ENCODE measurements at regions not wholly inside any gene's neighbourhood (a gene's known extent, or its start where the extent isn't known, plus 50 kb on each side); places are given as distances from the start of the nearest gene placed in this dataset.

DNA sequence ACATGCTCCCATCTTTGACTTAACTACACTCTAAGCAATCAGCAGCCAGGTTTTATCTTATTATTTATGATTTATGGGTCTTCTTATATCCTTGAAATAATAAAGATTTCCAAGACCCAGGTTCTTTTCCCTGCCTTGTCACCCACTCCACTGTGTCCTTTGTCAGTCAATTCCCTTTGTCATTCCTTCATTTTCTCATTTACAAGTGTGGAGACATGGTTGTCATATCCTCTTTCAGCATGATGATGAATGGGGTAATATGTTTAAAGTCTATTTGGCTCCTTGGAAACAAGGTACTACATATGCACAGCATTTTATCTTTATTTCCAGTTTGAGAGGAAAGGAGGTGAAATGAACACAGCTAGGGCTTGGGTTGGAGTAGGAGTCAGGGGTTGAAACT, 521.8 kb downstream of the LMO7 start:
- Mint-ChIP-seq H3K27me3 (no peaks in the 10 kb centered on the region), H3K4me1 (ENCODE audit: low read depth in 2 of 2) (peaks cover 0 to 1% of the 10 kb centered on the region in 2 donors), H3K9me3 (peaks cover 0 to 2% of the 10 kb centered on the region in 2 donors), H3K4me3 (no peak overlapping the region), H3K36me3 (ENCODE audit: insufficient read depth) (no peaks in the 10 kb centered on the region), H3K27ac (no peak overlapping the region)
- ATAC-seq (replicated peaks) (no peak), DNase-seq (no peak)

- H3K9me3 Mint-ChIP-seq = peaks cover 2 to 8% of the 10 kb centered on the region in 2 donors
- DNase-seq = no peak
- no peaks in the 10 kb centered on the region for H3K36me3 Mint-ChIP-seq (ENCODE audit: insufficient read depth)
- ATAC-seq (replicated peaks) = no peak
- no peak overlapping the region for H3K4me3 Mint-ChIP-seq
- peaks cover 0 to under 1% of the 10 kb centered on the region in 2 donors for H3K4me1 Mint-ChIP-seq (ENCODE audit: low read depth in 2 of 2)
- H3K27me3 Mint-ChIP-seq = no peaks in the 10 kb centered on the region
- no peak overlapping the region for H3K27ac Mint-ChIP-seq
These were observed 517.1 kb downstream of the LMO7 start for GRCh38 chr13:76153239-76153638.

DNA sequence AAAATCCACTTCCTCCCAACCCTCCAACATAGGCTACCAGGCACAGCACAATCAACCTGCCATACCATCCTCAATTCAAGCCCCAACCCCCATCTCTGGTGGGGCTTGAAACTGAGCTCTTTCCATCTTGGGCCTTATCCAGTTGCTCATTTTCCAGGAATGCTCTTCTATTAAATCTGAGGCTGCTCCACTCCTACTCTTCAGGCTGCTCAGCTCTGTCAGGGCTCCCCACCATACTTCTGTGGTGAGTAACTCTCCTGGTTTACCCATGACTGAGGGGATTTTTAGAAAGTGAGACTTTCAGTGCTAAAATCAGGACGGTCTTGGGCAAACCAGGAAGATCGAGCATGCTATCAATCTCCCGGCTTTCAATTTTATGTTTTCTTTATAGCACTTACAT, 512.8 kb downstream of the LMO7 start:
- H3K27ac Mint-ChIP-seq = no peak overlapping the region
- no peak overlapping the region for H3K4me3 Mint-ChIP-seq
- ATAC-seq (replicated peaks) (no peak), DNase-seq (no peak)
- no peaks in the 10 kb centered on the region for H3K4me1 Mint-ChIP-seq (ENCODE audit: low read depth in 2 of 2)
- peaks cover 9 to 11% of the 10 kb centered on the region in 2 donors for H3K9me3 Mint-ChIP-seq
- no peaks in the 10 kb centered on the region for H3K36me3 Mint-ChIP-seq (ENCODE audit: insufficient read depth)
- H3K27me3 Mint-ChIP-seq = no peaks in the 10 kb centered on the region

DNA sequence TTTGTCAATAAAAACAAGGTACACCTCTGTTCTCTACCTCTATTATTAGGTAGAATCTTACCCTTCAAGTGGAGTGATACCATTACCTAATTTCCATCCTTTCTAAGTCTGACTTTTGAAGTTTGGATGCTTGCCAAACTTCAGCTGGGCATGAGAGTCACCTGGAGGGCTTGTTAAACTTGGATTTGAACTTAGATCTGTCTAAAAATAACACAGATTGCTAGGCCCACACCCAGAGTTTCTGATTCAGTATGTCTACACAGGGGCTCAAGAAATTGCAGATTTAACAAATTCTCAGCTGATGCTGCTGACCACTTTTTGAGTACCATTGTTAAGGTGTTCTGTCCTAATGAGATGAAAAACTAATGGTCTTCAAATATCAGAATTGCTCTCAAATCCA, 512.2 kb downstream of the LMO7 start:
- Mint-ChIP-seq H3K4me3 (no peak overlapping the region), H3K4me1 (ENCODE audit: low read depth in 2 of 2) (no peaks in the 10 kb centered on the region), H3K9me3 (peaks cover 8 to 11% of the 10 kb centered on the region in 2 donors), H3K27me3 (no peaks in the 10 kb centered on the region), H3K27ac (no peak overlapping the region), H3K36me3 (ENCODE audit: insufficient read depth) (no peaks in the 10 kb centered on the region)
- ATAC-seq (replicated peaks) (no peak), DNase-seq (no peak)

GRCh38 chr13:76132532-76132931, 496.4 kb downstream of the LMO7 start:
- H3K36me3 Mint-ChIP-seq (ENCODE audit: insufficient read depth) = no peaks in the 10 kb centered on the region
- H3K9me3 Mint-ChIP-seq = peaks cover 2 to 8% of the 10 kb centered on the region in 2 donors
- DNase-seq (no peak), ATAC-seq (replicated peaks) (no peak)
- no peaks in the 10 kb centered on the region for H3K27me3 Mint-ChIP-seq
- H3K4me1 Mint-ChIP-seq (ENCODE audit: low read depth in 2 of 2) = no peaks in the 10 kb centered on the region
- no peak overlapping the region for H3K4me3 Mint-ChIP-seq
- H3K27ac Mint-ChIP-seq = no peak overlapping the region

DNA sequence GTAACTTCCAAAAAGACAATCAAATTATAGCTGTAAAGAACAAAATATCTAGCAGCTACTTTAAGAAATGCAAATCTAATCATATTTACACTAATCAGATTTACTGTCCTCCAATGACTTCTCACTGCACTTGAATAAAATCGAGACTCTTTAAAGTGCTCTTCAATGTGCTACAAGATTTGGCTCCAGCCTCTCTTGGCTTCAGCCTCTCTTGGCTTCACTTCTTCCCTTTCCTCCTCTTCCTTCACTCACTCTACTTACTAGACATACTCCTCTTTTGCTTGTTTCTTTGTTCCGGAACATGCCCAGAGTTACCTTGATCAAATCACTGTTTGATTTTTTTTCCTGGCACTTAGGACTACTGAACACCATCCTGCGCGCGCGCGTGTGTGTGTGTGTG, 495.4 kb downstream of the LMO7 start:
- Mint-ChIP-seq H3K36me3 (ENCODE audit: insufficient read depth) (no peaks in the 10 kb centered on the region), H3K27ac (no peak overlapping the region), H3K9me3 (peaks cover 2 to 8% of the 10 kb centered on the region in 2 donors), H3K4me1 (ENCODE audit: low read depth in 2 of 2) (no peaks in the 10 kb centered on the region), H3K4me3 (no peak overlapping the region), H3K27me3 (no peaks in the 10 kb centered on the region)
- DNase-seq (no peak), ATAC-seq (replicated peaks) (no peak)

DNA sequence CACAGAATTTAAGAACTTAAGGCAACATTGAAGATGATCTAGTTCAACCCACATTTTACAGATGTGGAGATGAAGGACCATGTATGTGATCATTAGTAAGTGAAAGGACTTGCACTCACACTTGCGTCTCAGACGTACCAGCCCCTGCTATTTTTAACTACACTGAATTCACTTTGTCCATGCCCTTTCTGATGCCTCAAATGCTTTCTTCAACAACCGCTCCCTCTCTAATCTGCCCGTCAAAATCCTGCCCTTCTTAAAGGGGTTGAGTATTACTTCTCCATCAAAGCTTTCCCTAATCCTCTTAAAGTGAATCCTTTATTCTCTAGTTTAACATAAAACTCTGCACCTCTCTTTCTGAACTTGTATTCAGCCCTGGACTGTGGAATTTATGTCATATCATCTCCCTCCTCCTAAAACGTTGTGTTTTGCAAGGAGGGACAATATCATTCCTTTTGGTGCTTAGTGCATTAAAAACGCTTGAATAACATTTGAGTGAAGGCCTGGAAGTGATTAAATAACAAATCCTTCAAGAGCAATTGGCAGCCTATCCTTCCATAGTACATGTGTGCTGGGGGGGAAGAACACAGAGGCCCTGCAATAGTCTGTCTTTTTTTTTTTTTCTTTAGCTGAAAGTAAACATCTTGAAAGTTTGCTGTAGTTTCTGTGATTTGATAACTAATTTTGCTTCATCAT, 493.3 kb downstream of the LMO7 start:
- DNase-seq (no peak), ATAC-seq (replicated peaks) (no peak)
- H3K27me3 Mint-ChIP-seq = no peaks in the 10 kb centered on the region
- no peak overlapping the region for H3K4me3 Mint-ChIP-seq
- H3K4me1 Mint-ChIP-seq (ENCODE audit: low read depth in 2 of 2) = no peaks in the 10 kb centered on the region
- no peaks in the 10 kb centered on the region for H3K36me3 Mint-ChIP-seq (ENCODE audit: insufficient read depth)
- peaks cover 2 to 8% of the 10 kb centered on the region in 2 donors for H3K9me3 Mint-ChIP-seq
- no peak overlapping the region for H3K27ac Mint-ChIP-seq

GRCh38 chr13:76127922-76128321, 491.8 kb downstream of the LMO7 start:
- Mint-ChIP-seq H3K4me3 (no peak overlapping the region), H3K36me3 (ENCODE audit: insufficient read depth) (no peaks in the 10 kb centered on the region), H3K9me3 (peaks cover 6 to 8% of the 10 kb centered on the region in 2 donors), H3K27ac (no peak overlapping the region), H3K4me1 (ENCODE audit: low read depth in 2 of 2) (no peaks in the 10 kb centered on the region), H3K27me3 (no peaks in the 10 kb centered on the region)
- no peak for DNase-seq
- ATAC-seq (replicated peaks) = no peak

GRCh38 chr13:76123548-76123947, 487.4 kb downstream of the LMO7 start:
- Mint-ChIP-seq H3K36me3 (ENCODE audit: insufficient read depth) (no peaks in the 10 kb centered on the region), H3K4me3 (no peak overlapping the region), H3K4me1 (ENCODE audit: low read depth in 2 of 2) (no peaks in the 10 kb centered on the region), H3K27ac (no peak overlapping the region), H3K27me3 (no peaks in the 10 kb centered on the region), H3K9me3 (peaks cover 15 to 17% of the 10 kb centered on the region in 2 donors)
- ATAC-seq (replicated peaks) (no peak), DNase-seq (no peak)

DNA sequence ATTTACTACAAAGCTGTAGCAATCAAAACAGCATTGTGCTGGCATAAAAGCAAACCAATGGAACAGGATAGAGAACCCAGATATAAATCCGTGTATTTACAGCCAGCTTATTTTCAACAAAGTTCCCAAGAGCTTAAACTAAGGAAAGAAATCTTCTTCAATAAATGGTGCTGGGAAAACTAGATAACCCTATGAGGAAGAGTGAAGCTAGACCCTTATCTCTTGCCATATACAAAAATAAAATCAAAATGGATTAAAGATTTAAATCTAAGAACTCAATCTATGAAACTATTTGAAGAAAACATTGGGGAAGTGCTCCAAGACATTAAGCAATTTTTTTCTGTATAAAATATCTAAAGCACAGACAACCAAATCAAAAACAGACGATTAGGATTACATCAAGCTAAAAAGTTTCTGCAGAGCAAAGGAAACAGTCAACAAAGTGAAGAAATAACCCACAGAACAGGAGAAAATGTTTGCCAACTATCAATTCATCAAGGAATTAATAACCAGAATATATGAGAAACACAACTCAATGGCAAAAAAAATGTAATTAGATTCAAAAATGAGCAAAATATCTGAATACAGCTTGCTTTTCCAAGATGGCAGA, 480.7 kb downstream of the LMO7 start:
- no peak for ATAC-seq (replicated peaks)
- Mint-ChIP-seq H3K4me3 (no peak overlapping the region), H3K4me1 (ENCODE audit: low read depth in 2 of 2) (no peaks in the 10 kb centered on the region), H3K27ac (no peak overlapping the region), H3K9me3 (peaks cover 10 to 14% of the 10 kb centered on the region in 2 donors), H3K36me3 (ENCODE audit: insufficient read depth) (no peaks in the 10 kb centered on the region), H3K27me3 (no peaks in the 10 kb centered on the region)
- no peak for DNase-seq

- Mint-ChIP-seq H3K27ac (no peak overlapping the region), H3K4me3 (no peak overlapping the region), H3K4me1 (ENCODE audit: low read depth in 2 of 2) (no peaks in the 10 kb centered on the region), H3K27me3 (no peaks in the 10 kb centered on the region), H3K9me3 (peaks cover 0 to 2% of the 10 kb centered on the region in 2 donors), H3K36me3 (ENCODE audit: insufficient read depth) (no peaks in the 10 kb centered on the region)
- ATAC-seq (replicated peaks) = no peak
- DNase-seq = no peak
These were observed 470.6 kb downstream of the LMO7 start for GRCh38 chr13:76106763-76107162.

DNA sequence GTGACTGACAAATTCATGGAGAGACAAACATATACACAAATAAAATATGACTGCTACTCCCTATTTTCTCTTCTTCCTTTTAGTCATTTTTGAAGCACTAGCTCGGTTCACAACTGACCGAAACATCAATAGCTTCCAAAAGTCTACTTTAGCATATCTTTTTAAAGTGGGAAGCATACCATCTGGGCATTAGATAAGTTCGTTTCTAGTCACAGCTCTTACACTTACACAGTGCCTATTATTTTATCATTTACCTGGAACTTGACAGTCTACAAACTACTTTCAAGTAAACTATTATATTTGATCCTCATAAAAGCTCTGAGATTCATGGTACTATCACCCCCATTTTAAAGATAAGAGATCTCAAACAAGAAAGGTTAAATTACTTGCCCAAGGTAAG, 458.5 kb downstream of the LMO7 start:
- H3K4me1 Mint-ChIP-seq (ENCODE audit: low read depth in 2 of 2) = no peaks in the 10 kb centered on the region
- no peak overlapping the region for H3K27ac Mint-ChIP-seq
- peaks cover 4% of the 10 kb centered on the region for H3K36me3 Mint-ChIP-seq (ENCODE audit: insufficient read depth)
- no peaks in the 10 kb centered on the region for H3K27me3 Mint-ChIP-seq
- H3K4me3 Mint-ChIP-seq = no peak overlapping the region
- no peak for ATAC-seq (replicated peaks)
- no peak for DNase-seq
- H3K9me3 Mint-ChIP-seq = peaks cover 2 to 5% of the 10 kb centered on the region in 2 donors

DNA sequence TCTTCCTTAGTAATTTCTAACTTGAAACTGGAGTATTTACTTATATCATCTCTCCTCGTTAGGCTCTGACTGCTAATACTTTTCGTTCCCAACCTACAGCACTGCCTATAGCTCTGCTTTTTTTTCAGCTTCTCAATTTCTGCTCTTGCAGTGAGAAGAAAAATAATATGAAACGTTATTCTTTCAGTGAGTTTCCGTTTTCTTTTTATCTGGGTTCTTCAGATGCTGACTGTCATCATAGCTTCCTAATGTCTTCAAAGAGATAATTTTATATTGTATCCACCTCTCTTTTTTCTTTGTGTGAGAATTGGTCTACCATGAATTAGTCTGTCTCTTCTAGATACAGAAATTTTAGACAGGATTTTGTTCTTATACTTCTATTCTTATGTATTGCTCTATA, 454.9 kb downstream of the LMO7 start:
- Mint-ChIP-seq H3K4me3 (no peak overlapping the region), H3K27me3 (no peaks in the 10 kb centered on the region), H3K9me3 (peaks cover 7 to 12% of the 10 kb centered on the region in 2 donors), H3K4me1 (ENCODE audit: low read depth in 2 of 2) (no peaks in the 10 kb centered on the region), H3K36me3 (ENCODE audit: insufficient read depth) (peaks cover 4% of the 10 kb centered on the region), H3K27ac (no peak overlapping the region)
- no peak for DNase-seq
- no peak for ATAC-seq (replicated peaks)

- Mint-ChIP-seq H3K4me1 (ENCODE audit: low read depth in 2 of 2) (no peaks in the 10 kb centered on the region), H3K9me3 (peaks cover 5 to 9% of the 10 kb centered on the region in 2 donors), H3K27ac (no peak overlapping the region), H3K4me3 (no peak overlapping the region), H3K36me3 (ENCODE audit: insufficient read depth) (no peaks in the 10 kb centered on the region), H3K27me3 (no peaks in the 10 kb centered on the region)
- no peak for DNase-seq
- ATAC-seq (replicated peaks) = no peak
These were observed 450.6 kb downstream of the LMO7 start for GRCh38 chr13:76086729-76087128.

Data from effector memory CD8-positive, alpha-beta T cell (primary cell).